Fibroblast of skin of left quadriceps (primary cell): ENCODE measurements at regions not wholly inside any gene's neighbourhood (a gene's known extent, or its start where the extent isn't known, plus 50 kb on each side); places are given as distances from the start of the nearest gene placed in this dataset.

ENCODE experiments used
- DNase-seq, 2 experiments: peaks; one replicate each; pipeline ENCODE4 v3.0.0-alpha.2; 2013; ENCODE audit warnings: low read depth in 2 of 2

- DNase-seq, result no peak
Measured at GRCh38 chr3:72490688-72491435, 357.4 kb downstream of the SHQ1 start.

- no peak for DNase-seq
Measured at GRCh38 chr3:72489901-72490300, 358.3 kb downstream of the SHQ1 start.

DNA sequence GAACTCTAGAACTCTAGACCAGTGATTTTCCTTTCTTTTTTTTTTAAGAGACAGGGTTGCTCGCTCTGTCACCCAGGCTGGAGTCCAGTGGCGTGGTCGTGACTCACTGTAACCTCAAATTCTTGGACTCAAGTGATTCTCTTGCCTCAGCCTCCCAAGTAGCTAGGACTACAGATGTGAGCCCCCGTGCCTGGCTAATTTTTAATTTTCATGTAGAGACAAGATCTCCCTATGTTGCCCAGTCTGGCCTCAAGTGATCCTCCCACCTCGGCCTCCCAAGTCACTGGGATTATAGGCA is 359.6 kb downstream of the SHQ1 start:
- DNase-seq, result no peak

DNA sequence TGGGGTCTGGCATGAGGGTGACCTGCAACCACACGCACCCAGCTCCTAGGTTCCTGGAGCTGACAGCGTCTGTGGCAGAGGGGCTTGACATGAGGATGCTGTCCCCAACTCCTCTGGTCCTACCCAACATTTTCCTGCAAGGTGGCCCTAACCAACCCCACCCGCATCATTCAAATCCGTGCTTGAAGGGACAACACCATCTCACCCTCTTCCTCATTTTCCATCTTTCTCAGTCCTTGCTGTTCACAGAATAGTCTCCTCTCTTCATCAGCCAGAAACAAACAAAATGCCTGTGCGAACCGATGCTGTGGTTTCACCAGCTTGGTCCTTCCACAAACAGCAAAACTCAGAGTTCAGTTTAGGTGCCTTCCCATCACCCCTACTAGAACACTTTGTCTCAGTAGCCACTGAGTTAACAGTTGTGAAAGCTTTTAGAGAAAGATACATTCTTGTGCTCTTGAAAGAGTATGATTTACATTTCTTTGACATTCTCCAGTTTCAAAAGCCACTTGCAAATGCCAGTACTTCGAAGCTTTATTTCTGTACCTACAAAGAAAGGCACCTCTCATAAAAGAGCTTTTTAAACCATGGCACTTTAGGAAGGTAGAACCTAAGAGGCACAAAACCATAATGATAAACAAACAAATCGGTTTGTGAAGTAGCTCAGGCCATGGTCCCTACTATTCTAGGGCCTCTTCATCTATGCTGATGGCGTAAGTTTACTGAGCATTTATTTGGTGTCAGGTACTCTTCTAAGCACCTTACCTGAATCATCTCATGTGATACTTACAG is 360.1 kb downstream of the SHQ1 start:
- DNase-seq, result no peak

DNA sequence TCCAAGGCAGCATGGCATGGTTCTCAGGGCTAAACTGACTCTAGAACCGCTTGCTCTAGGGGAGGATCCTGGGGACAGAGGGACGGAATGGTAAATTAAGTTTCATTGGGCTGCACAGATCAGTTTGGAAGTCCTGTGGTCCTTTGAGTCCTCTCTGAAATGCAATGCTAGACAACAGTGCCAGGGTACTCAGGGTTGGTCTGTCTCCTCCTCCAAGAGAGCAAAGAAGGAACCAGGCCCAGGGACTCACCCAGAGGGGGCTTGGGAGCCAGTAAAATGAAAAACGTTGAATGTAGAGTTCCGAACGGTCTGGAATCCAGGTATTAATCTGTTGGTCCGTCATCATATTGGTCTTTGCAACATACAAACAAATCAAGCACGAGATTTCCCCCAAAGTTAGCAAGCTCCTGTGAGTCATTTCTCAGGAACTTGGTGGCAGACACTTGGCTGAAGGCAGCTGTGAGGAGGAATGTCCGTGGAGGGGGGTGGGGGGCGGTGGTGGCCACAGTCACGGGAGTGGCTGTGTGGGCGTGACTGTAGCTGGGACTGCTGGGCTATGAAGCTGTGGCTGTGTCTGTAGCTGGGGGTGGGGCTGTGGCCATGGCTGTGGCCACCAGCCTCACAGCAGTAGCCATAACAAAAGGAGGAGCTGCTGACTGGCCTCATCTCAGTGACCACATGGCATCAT is 361.0 kb downstream of the SHQ1 start:
- DNase-seq, result peak; percentile 82 to 83

DNA sequence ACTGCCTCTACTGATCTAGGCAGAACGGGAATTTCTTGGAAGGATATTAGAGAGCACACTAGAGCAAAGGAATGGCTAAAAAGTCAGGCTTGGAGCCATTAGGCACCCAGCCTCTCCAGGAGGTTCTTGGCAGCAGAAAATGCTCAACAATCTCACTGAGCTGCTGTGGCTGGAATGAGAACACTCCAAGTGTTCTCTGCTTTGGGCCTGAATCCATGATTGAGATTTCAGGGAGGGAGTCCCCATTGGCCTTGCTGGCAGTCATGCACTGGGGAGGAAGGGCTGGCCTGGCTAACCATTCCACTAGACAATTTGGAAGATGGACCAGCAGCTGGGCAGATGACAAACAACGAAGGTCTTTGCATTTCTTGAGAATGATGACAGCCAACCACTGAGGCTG is 362.6 kb downstream of the SHQ1 start:
- DNase-seq, result no peak

DNA sequence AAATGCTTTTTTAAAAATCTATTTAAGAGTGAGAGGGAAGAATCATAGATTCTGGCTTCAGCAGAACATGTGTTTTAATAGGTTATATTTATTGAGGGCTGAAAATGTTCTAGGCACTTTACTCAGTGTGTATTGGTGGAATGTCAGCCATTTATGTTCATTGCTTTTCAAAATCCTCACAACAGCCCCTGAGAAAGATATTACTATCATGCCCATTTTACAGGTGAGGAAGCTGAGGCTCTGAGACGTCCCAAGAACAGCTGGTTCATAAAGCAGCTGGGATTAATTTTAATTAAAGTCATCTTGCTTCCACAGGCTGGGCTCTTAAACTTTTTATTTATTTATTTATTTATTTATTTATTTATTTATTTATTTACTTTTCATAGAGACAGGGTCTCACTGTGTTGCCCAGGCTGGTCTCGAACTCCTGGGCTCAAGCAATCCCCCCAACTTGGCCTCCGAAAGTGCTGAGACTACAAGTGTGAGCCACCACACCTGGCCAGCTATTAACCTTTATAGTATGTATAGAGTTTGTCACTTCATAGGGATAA is 364.6 kb downstream of the SHQ1 start:
- no peak for DNase-seq

- no peak for DNase-seq
Measured at GRCh38 chr3:72482589-72483321, 365.5 kb downstream of the SHQ1 start.

GRCh38 chr3:72481542-72481941 is 366.7 kb downstream of the SHQ1 start:
- no peak for DNase-seq

DNA sequence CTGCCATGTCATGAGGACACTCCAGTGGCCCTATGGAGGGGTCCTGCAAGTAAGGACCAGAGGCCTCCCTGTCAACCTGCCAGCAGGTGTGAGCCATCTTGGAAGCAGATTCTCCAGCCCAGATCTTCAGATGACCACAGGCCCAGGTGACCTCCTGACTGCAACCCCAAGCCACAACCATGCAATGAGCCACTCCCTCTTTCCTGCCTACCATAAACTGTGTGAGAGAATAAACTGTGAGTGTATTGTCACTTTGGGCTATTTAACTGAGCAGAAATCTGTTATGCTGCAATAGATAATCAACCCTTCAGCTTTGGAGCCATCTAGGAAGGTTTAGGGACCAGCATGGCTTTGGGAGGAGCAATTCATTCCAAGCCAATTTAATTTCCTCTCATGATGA is 367.9 kb downstream of the SHQ1 start:
- no peak for DNase-seq

DNA sequence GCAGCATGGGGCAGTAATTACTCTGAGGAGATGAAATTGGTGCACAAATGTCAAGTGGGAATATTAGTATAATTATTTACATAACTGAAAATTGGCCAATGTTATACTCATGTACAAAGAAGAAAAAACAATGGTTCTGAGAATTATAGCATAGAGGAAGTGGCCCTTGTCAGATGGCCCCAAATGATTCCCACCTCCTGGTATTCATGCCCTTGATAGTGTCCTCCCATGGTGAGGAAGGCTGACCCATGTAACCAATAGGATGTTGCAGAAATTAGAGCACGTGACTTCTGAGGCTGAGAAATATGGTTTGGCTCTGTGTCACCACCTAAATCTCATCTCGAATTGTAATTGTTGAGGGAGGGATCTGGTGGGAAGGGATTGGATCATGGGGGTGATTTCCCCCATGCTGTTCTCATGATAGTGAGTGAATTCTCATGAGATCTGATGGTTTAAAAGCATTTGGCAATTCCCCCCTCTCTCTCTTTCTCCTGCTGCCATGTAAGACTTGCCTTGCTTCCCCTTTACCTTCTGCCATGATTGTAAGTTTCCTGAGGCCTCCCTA is 368.5 kb downstream of the SHQ1 start:
- DNase-seq, result no peak

- no peak for DNase-seq
Measured at GRCh38 chr3:72476139-72476483, 372.1 kb downstream of the SHQ1 start.

DNA sequence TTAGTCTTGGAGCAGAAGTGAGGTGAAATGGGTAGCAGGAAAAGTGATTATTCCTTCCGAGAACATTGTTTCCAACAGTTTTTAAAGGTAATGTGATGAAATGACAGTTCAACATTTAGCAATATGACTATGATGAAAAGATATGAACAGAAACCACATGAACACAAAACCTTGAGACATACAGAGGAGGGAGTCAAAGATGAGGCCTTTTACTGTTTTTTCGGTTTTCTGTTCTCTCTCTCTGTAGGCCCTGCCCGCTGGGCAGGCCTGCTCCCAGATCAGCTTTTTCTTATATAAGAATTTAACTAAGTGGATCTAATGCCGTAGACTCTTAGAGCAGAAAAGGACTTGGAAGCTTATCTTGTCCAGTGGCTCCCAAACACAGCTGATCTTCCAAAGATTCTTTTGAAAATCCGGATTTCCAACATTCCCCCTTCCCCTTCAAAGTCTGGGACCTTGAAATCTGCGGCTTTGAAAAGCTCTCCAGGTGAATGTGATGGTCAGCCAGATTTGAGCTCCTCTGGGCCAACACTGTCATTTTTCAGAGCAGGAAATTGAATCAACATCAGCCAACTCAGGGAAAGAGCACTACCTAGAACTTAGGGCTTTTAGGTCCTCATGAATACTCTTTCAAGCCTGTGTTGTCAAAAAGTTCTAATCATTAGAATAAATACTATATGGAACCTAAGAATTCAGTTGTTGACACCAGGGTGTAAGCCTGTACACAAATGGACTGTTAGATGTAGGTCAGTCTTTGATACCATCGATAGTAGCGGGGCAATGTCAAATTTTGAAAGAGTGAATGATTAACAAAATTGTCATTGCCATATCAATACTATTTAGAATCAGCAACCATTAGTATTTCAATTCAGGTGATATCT is 372.7 kb downstream of the SHQ1 start:
- no peak for DNase-seq

DNA sequence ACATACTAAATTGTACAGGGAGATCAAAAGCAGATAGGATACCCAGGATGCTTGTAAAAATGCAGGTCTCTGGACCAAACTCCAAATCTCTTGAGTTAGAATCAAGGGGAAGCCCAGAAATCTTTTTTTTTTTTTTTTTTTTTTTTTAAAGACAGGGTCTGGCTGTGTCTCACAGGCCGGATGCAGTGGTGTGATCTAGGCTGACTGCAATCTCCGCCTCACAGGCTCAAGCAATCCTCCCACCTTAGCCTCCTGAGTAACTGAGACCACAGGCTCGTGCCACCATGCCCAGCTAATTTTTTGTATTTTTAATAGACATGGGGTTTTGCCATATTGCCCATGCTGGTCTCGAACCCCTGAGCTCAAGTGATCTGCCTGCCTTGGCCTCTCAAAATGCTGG is 373.5 kb downstream of the SHQ1 start:
- no peak for DNase-seq

- no peak for DNase-seq
Measured at GRCh38 chr3:72473156-72473555, 375.1 kb downstream of the SHQ1 start.

- no peak for DNase-seq
Measured at GRCh38 chr3:72470904-72471417, 377.3 kb downstream of the SHQ1 start.

- no peak for DNase-seq
Measured at GRCh38 chr3:72465853-72466252, 382.4 kb downstream of the SHQ1 start.

DNA sequence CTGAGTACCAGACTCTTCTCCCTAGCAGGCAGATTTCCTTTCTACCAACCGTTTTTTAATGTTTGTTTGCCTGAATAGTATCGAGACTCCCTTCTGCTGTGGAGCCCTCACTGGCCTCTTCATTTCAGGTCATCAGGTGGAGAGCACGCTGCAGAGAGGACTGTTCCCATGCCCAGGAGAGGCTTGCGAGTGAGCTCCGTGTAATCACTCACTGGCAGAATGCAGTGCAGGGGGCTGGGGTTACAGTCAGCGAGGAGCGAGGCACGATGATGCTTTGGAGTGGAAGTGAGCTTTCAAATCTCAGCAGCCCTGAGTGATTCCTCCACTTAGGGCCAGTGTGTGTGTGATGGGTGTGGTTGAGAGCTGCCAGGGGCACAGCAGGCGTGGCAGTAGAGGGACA is 385.2 kb downstream of the SHQ1 start:
- DNase-seq, result no peak

GRCh38 chr3:72462595-72463011 is 385.6 kb downstream of the SHQ1 start:
- no peak for DNase-seq

GRCh38 chr3:72461787-72462186 is 386.5 kb downstream of the SHQ1 start:
- no peak for DNase-seq
